PC-9 (cell line): ENCODE measurements at regions not wholly inside any gene's neighbourhood (a gene's known extent, or its start where the extent isn't known, plus 50 kb on each side); places are given as distances from the start of the nearest gene placed in this dataset.

Source experiments
- CTCF ChIP-seq: fragments of 200-600 bp; sonication (generic); conservative IDR thresholded peaks from 2 replicates; pipeline ENCODE4 v1.6.1; 2017; ENCODE audit warnings: mixed run types, antibody characterized with exemption, mild to moderate bottlenecking, moderate library complexity
- EZH2 ChIP-seq: fragments of 200-600 bp; sonication (generic); IDR thresholded peaks from 2 replicates; pipeline ENCODE4 v1.8.0; 2017; ENCODE audit warnings: antibody characterized with exemption, low read depth

DNA sequence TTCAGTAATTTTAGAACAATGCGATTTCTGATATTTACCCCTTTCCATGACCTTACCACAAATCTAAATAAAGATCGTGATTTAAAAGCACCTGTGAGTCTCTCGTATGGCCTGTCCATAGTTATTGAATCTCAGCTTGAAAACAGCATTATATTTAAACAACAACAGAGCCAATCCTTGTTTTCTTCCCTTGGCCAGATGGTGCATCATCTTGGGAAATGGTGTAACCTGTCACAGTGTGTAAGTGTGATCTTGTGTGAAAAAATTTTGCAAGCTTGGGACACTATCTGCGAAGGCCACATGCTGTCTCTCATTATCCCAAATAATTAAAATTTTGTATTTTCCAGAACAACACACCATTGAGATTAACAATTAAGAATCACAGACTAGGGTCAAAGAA, 262.7 kb upstream of the SPHKAP start:
- TF ChIP-seq CTCF (no peak), EZH2 (no peak)
